ENCODE measurements at regions not wholly inside any gene's neighbourhood (a gene's known extent, or its start where the extent isn't known, plus 50 kb on each side); places are given as distances from the start of the nearest gene placed in this dataset.
"Not testable (repeated sequence)": the region's sequence is repeated elsewhere in the genome, so short reads cannot be mapped to it uniquely, and the experiment has no call there.

GRCh38 chr1:213600879-213601278 is 386.9 kb upstream of the PROX1 start:
- Histone ChIP-seq H3K4me1 (no peaks in the 10 kb centered on the region), H3K4me3 (no peak overlapping the region), H3K9me3 (no peaks in the 10 kb centered on the region), H3K27me3 (peaks cover 0 to 5% (median 0%) of the 10 kb centered on the region in 7 donors), H3K36me3 (no peaks in the 10 kb centered on the region), H3K27ac (no peak overlapping the region)
- DNase-seq (no peak), ATAC-seq (no peak)
- intact Hi-C loops (cut with DNase I) = no loop called here
- no peak for TF ChIP-seq CTCF (IDR thresholded peaks at IDR 0.05)

- H3K4me1 ChIP-seq; H3K9me3 ChIP-seq; H3K27me3 ChIP-seq; DNase-seq; ATAC-seq; H3K4me3 ChIP-seq; H3K27ac ChIP-seq; intact Hi-C loops (cut with DNase I); H3K36me3 ChIP-seq: not testable (repeated sequence)
Observed at GRCh38 chr1:213601705-213602104, 386.1 kb upstream of the PROX1 start.

- intact Hi-C loops (cut with DNase I) = no loop called here
- Histone ChIP-seq H3K4me1 (peaks cover 0 to 5% (median 0%) of the 10 kb centered on the region in 9 donors), H3K9me3 (no peaks in the 10 kb centered on the region), H3K36me3 (no peaks in the 10 kb centered on the region), H3K27me3 (peaks cover 0 to 5% (median 0%) of the 10 kb centered on the region in 7 donors), H3K4me3 (no peak overlapping the region), H3K27ac (no peak overlapping the region)
- ATAC-seq (no peak), DNase-seq (no peak)
- TF ChIP-seq CTCF (IDR thresholded peaks at IDR 0.05) = no peak
- 90 to 92% methylated on average over 2 of the region's 2 CpGs for WGBS, 2 donors
Observed at GRCh38 chr1:213602796-213603486, 384.8 kb upstream of the PROX1 start.

- ATAC-seq (no peak), DNase-seq (no peak)
- Histone ChIP-seq H3K4me3 (no peak overlapping the region), H3K9me3 (no peaks in the 10 kb centered on the region), H3K27me3 (peaks cover 0 to 8% (median 0%) of the 10 kb centered on the region in 7 donors), H3K36me3 (no peaks in the 10 kb centered on the region), H3K27ac (no peak overlapping the region), H3K4me1 (peaks cover 0 to 5% (median 0%) of the 10 kb centered on the region in 9 donors)
- TF ChIP-seq CTCF (IDR thresholded peaks at IDR 0.05) = no peak
- intact Hi-C loops (cut with DNase I) = no loop called here
- WGBS, 2 donors = 81 to 92% methylated on average over 4 of the region's 4 CpGs
Observed at GRCh38 chr1:213604477-213604876, 383.3 kb upstream of the PROX1 start.

GRCh38 chr1:213605732-213606131 is 382.0 kb upstream of the PROX1 start:
- H3K27ac ChIP-seq = no peak overlapping the region
- H3K9me3 ChIP-seq = no peaks in the 10 kb centered on the region
- TF ChIP-seq CTCF (IDR thresholded peaks at IDR 0.05) = no peak
- H3K4me1 ChIP-seq = peaks cover 0 to 5% (median 0%) of the 10 kb centered on the region in 9 donors
- DNase-seq = no peak
- WGBS, 2 donors = 42 to 53% methylated on average over 9 of the region's 9 CpGs
- H3K4me3 ChIP-seq = no peak overlapping the region
- no peak for ATAC-seq
- intact Hi-C loops (cut with DNase I) = no loop called here
- H3K27me3 ChIP-seq = peaks cover 0 to 9% (median 0%) of the 10 kb centered on the region in 7 donors
- no peaks in the 10 kb centered on the region for H3K36me3 ChIP-seq
